HG03521 (cell line): ENCODE measurements at regions not wholly inside any gene's neighbourhood (a gene's known extent, or its start where the extent isn't known, plus 50 kb on each side); places are given as distances from the start of the nearest gene placed in this dataset.

Experiments
- ATAC-seq: cut with Tn5 transposase; IDR thresholded peaks from one replicate; pipeline ENCODE4 v1.9.1; 2021; ENCODE audit warnings: mild to moderate bottlenecking, moderate library complexity; ENCODE audit not compliant: unreplicated experiment

GRCh38 chr14:66099931-66100330, 386.2 kb upstream of the CCDC196 start:
- no peak for ATAC-seq

GRCh38 chr14:66101662-66102061, 384.5 kb upstream of the CCDC196 start:
- no peak for ATAC-seq

- no peak for ATAC-seq
Observed at GRCh38 chr14:66104486-66104885, 381.7 kb upstream of the CCDC196 start.

GRCh38 chr14:66105815-66106214, 380.4 kb upstream of the CCDC196 start:
- ATAC-seq = no peak

- no peak for ATAC-seq
Observed at GRCh38 chr14:66109426-66109825, 376.7 kb upstream of the CCDC196 start.

GRCh38 chr14:66111891-66112290, 374.3 kb upstream of the CCDC196 start:
- ATAC-seq = no peak

- ATAC-seq = no peak
Observed at GRCh38 chr14:66114071-66114470, 372.1 kb upstream of the CCDC196 start.

- ATAC-seq = no peak
Observed at GRCh38 chr14:66115740-66116502, 370.2 kb upstream of the CCDC196 start.

GRCh38 chr14:66116732-66117131, 369.4 kb upstream of the CCDC196 start:
- no peak for ATAC-seq

GRCh38 chr14:66117600-66117999, 368.6 kb upstream of the CCDC196 start:
- no peak for ATAC-seq

GRCh38 chr14:66119606-66120231, 366.5 kb upstream of the CCDC196 start:
- ATAC-seq = no peak

- no peak for ATAC-seq
Observed at GRCh38 chr14:66120402-66120801, 365.8 kb upstream of the CCDC196 start.

GRCh38 chr14:66121859-66122258, 364.3 kb upstream of the CCDC196 start:
- no peak for ATAC-seq

- no peak for ATAC-seq
Observed at GRCh38 chr14:66129224-66129623, 356.9 kb upstream of the CCDC196 start.

GRCh38 chr14:66131111-66131510, 355.1 kb upstream of the CCDC196 start:
- no peak for ATAC-seq

- ATAC-seq = no peak
Observed at GRCh38 chr14:66133666-66134065, 352.5 kb upstream of the CCDC196 start.

- ATAC-seq = no peak
Observed at GRCh38 chr14:66135831-66136230, 350.3 kb upstream of the CCDC196 start.

- no peak for ATAC-seq
Observed at GRCh38 chr14:66137081-66137480, 349.1 kb upstream of the CCDC196 start.

- no peak for ATAC-seq
Observed at GRCh38 chr14:66139432-66139831, 346.7 kb upstream of the CCDC196 start.

- ATAC-seq = no peak
Observed at GRCh38 chr14:66140213-66140918, 345.8 kb upstream of the CCDC196 start.

- ATAC-seq = no peak
Observed at GRCh38 chr14:66140963-66141362, 345.2 kb upstream of the CCDC196 start.

- no peak for ATAC-seq
Observed at GRCh38 chr14:66141733-66142132, 344.4 kb upstream of the CCDC196 start.
